Right kidney (tissue), 1 donor: ENCODE measurements at regions not wholly inside any gene's neighbourhood (a gene's known extent, or its start where the extent isn't known, plus 50 kb on each side); places are given as distances from the start of the nearest gene placed in this dataset.
"Not testable (repeated sequence)": the region's sequence is repeated elsewhere in the genome, so short reads cannot be mapped to it uniquely, and the experiment has no call there.

Source experiments
- DNase-seq: peaks from one replicate; pipeline ENCODE4 v3.0.0-alpha.2; 2016

GRCh38 chr6:144437105-144437504 lies 152.0 kb downstream of the UTRN start:
- DNase-seq = no peak

GRCh38 chr6:144438103-144438502 lies 153.0 kb downstream of the UTRN start:
- DNase-seq = no peak

GRCh38 chr6:144439016-144439415 lies 153.9 kb downstream of the UTRN start:
- no peak for DNase-seq

- not testable (repeated sequence) for DNase-seq
Measured at GRCh38 chr6:144441801-144442200, 156.7 kb downstream of the UTRN start.

- DNase-seq = no peak
Measured at GRCh38 chr6:144443157-144443556, 158.0 kb downstream of the UTRN start.

- no peak for DNase-seq
Measured at GRCh38 chr6:144447472-144447871, 162.3 kb downstream of the UTRN start.

GRCh38 chr6:144449218-144449617 lies 164.1 kb downstream of the UTRN start:
- no peak for DNase-seq

GRCh38 chr6:144449911-144450597 lies 164.9 kb downstream of the UTRN start:
- DNase-seq = no peak

GRCh38 chr6:144460327-144461095 lies 175.4 kb downstream of the UTRN start:
- no peak for DNase-seq

GRCh38 chr6:144462058-144462457 lies 176.9 kb downstream of the UTRN start:
- DNase-seq = no peak

GRCh38 chr6:144466716-144467115 lies 181.6 kb downstream of the UTRN start:
- no peak for DNase-seq

GRCh38 chr6:144467172-144467762 lies 182.1 kb downstream of the UTRN start:
- DNase-seq = no peak

- no peak for DNase-seq
Measured at GRCh38 chr6:144467921-144468320, 182.8 kb downstream of the UTRN start.

- no peak for DNase-seq
Measured at GRCh38 chr6:144468709-144469108, 183.6 kb downstream of the UTRN start.

- no peak for DNase-seq
Measured at GRCh38 chr6:144469144-144469575, 184.0 kb downstream of the UTRN start.

GRCh38 chr6:144470201-144470600 lies 185.1 kb downstream of the UTRN start:
- DNase-seq = not testable (repeated sequence)

GRCh38 chr6:144471986-144472385 lies 186.9 kb downstream of the UTRN start:
- no peak for DNase-seq

GRCh38 chr6:144474290-144474689 lies 189.2 kb downstream of the UTRN start:
- no peak for DNase-seq

GRCh38 chr6:144474904-144475303 lies 189.8 kb downstream of the UTRN start:
- DNase-seq = no peak

- DNase-seq = no peak
Measured at GRCh38 chr6:144475411-144475810, 190.3 kb downstream of the UTRN start.

- DNase-seq = no peak
Measured at GRCh38 chr6:144476286-144476685, 191.2 kb downstream of the UTRN start.

GRCh38 chr6:144477396-144477795 lies 192.3 kb downstream of the UTRN start:
- no peak for DNase-seq

GRCh38 chr6:144477856-144478255 lies 192.7 kb downstream of the UTRN start:
- no peak for DNase-seq

GRCh38 chr6:144478483-144478882 lies 193.3 kb downstream of the UTRN start:
- no peak for DNase-seq
